Anterior cingulate cortex (tissue), 58 donors: ENCODE measurements at regions not wholly inside any gene's neighbourhood (a gene's known extent, or its start where the extent isn't known, plus 50 kb on each side); places are given as distances from the start of the nearest gene placed in this dataset.
A peak's percentile ranks its signal among the peaks of the same experiment; 100 is the strongest.

ENCODE experiments used
- DNase-seq, 58 donors: peaks; one replicate each; lab custom pipeline; 2025; lab: John Stamatoyannopoulos, UW

DNA sequence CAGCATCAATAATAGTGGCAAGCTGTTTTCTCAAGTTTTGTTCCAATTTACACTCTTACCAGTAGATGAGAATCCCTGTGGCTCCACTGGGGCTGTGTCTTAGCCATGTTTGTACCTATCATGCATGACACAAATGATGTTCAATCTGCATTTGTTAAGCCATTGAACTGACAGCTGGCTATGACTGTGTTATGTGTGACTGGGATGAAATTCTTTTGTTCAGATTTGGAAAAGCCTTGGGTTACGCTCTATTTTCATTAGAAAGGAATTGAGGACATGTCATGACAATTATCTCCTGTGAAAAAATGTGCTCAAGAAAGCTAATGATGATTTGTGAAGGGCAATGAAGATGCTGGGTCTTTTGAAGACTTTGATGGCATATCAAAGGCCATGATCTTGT lies 201.8 kb upstream of the LARGE1 start:
- no peak for DNase-seq

DNA sequence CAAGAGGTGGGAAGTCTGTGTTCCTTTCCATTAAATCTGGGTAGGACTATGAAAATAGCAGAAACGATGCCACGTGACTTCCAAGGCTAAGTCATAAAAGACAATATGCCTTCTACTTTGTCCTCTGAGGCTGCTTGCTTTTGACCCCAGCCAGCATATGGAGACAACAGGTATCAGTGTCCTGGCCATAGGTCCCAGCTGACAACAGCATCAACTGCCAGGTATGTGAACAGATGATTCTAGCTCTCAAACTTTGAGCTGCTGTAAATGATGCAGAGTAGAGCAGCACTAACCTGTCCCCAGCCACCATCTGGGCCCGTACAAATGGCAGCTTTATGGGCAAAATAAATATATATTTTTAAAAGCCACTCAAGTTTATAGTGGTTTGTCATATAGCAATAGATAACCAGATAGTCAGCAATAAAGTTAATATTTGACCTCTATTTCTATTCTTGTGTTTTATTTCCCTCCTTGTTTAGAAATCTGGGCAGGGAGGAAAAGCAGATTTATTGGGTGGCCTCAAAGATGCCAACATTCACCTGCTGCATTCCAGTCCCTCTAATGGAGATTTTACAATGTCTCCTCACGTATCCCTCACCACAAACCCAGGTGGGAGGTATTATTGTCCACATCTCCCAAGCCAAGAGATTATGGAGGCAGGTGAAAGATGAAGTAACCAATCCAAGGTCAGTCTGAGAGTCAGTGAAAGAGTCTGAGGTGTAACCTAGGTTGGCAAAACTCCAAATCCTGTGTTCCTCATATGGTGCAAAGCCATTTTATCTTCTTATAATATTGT lies 209.6 kb upstream of the LARGE1 start:
- DNase-seq: no peak

DNA sequence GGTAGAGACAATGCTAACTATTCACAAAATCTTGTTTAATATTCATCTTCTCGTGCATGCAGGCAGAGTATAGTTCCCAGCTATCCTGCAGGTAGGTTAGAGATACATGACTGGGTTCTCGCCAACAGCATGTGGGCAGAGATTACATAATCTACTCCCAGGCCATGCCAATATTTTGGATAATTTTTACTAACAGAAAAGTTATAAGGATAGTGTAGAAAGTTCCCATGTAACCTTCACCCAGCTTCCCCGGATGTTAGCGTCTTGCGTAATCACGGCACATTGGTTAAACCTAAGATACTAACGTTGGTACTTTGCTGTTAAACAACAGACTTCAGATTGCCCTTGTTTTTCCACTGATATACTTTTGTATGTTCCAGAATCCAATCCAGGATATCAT lies 215.5 kb upstream of the LARGE1 start:
- DNase-seq: no peak

DNA sequence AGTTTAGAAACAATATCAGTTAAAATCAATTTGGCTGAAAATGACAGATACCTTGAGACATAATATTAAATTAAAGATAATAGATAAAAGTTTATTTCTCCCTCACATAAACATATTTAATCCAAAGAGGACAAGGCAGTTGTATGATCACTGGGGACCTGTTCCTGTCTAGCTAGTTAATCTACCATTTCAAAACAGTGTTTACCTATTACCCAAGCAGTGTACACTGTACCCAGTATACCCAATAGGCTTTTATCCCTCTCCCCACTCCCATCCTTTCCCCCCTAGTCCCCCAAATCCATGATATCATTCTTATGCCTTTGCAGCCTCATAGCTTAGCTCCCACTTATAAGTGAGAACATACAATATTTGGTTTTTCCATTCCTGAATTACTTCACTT lies 229.7 kb upstream of the LARGE1 start:
- no peak for DNase-seq

DNA sequence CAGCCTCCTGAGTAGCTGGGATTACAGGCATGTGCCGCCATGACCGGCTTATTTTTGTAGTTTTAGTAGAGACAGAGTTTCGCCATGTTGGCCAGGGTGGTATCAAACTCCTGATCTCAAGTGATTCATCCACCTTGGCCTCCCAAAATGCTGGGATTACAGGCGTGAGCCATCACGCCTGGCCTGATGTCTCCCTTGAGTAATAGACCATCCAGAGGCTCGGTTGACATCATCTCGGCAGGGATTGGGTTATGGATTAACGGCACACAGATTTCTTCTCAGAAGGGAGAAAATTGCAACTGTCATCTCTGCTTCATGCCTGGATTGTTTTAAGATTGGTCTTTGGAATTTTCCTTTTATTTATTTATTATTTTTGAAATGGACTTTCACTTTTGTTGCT lies 239.2 kb upstream of the LARGE1 start:
- DNase-seq: no peak

DNA sequence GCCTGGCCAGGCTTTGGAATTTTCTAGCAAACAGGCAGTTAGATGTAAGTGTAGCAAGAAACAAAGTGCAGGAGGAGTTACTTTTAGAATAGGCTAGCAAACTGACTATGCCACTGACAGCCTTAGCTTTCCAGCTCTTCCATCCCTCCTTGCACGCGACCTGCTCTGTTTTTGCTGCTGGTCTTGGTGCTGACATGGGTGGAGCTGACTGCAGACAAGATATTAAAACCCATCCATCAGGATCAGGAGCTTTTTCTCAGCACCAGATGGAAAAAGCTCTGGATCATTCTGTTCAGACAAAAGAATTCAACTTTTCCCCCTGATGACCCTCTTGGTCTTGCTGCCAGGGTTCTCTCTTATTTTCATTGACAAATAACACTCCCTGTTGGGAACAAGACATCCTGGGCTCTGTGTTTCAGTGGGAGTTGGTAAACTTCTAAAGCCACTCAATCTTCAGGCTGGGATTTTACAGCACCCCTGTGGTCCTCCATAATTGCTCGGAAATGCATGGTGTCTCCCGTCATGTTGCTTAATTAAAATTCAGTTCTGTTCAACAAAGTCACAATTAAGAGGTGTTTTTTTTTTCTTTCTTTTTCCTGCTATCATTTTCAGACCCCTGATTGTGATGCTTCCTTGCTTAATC lies 240.0 kb upstream of the LARGE1 start:
- DNase-seq: no peak

DNA sequence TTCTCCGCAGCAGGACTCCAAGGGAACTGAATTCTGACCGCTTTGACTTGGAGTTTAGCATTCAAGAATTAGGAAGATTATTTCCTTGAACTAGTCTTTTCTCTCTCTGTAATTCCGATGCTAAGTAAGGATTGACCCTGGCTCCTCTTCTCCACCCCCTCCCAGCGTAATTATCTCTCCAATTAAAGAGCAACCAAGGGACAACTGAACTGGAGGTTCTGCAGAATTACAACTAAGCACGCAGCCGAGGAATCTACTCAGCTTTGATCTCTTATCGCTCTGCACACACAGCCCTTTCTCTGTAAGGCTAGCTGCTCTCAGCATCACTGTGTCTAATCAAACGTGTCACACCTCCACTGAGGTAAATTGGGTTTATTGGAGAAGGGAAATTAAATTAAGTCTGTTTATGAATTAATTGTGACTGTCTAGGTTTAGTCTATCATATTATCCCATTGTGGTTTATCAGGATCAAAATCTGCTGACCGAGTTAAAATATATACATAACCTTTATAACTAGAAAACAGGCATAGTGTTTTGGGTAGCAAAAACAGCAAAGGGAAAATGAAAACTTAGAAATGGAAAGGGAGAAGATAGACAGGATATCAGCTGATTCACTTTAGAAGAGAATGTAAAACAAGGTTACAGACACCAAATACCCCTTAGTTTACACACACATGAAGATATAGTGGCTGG lies 241.3 kb upstream of the LARGE1 start:
- no peak for DNase-seq

DNA sequence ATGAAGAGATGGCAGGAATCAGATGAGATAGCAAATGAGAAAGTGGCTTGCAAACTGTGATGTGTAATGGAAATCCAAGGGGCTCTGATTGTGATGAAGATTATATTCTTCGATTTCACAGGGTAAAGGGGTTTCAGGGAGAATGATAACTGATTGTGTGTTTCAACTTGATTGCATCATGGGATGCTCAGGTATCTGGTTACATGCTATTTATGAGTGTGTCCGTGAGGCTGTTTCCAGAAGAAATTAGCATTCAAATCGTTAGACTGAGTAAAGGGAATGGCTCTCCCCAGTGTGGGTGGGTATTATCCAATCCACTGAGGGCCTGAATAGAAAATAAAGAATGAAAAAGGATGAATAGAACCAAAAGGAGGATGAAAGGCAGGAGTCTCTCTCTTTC lies 278.7 kb upstream of the LARGE1 start:
- DNase-seq: no peak

DNA sequence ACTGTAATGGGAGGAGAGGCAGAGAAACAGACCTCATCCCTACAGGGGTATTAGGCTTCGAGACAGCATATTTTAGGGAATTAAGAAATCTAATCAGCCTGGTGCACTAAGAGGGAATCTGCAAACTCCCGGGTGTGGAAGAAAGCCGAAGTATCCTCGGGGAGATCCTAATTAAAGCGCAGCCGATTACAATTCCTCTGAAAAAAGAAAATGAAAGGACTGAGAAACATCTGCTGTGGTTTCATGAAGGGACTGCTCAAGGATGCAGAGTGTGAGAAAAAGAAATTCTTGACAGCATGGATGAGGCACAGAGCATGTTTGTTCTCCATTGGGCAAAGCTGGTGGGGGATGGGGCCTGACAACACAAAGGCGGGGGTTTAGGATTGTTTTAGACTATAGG lies 290.0 kb upstream of the LARGE1 start:
- peak in 2 of 58 donors; percentile 1 to 15 for DNase-seq

DNA sequence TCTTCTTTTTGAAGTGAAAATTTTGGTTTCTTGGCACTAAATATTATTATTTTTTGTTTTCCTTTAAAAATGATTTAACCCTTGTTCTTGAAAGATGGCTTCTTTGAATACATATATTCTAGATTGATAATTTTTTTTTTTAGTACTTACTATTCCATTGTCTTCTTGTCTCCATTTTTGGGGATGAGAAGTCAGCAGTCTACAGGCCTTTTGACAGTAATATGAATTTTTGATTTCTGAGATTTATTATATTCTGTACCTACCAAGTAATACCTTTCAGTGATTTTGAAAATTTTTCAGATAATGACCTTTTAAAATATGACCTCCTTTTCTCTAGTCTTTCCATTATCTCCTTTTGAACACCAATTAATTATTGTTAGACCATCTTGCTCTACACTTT lies 294.1 kb upstream of the LARGE1 start:
- no peak for DNase-seq

DNA sequence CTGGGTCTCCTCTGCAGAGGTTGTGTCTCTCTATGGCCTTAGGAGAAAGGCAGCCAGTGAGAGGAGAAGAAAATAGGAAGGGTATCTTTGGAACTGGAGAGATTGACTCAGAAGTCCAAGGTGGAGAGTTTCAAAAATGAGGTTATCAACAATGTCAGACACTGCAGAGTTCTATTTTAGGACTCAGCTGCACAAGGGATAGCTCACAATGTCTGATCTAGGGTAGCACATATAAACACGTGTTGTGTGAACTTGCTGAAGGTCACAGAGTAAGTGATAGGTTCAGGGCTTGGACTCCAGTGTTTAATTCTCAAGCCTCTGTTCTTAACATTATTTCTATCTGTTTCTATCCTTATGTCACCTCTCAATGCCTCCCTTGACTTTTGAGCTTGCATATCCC lies 305.0 kb upstream of the LARGE1 start:
- no peak for DNase-seq

DNA sequence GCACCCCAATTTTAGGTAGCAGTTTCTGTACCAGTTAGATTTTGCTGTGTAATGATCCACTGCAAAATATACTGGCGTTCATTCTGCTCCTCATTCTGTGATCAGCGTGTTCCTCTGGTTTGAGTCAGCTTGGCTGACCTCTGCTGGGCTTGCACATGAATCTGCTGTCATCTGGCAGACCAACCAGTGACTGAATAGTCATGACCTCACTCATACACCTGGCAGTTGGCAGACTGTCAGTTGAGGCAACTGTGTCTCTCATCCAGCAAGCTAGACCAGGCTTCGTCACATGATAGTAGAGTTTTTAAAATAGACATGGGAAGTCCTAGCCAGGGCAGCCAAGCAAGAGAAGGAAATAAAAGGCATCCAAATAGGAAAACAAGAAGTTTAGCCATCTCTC lies 316.3 kb upstream of the LARGE1 start:
- peak in 6 of 58 donors; percentile 2 to 13 (median 4) for DNase-seq

DNA sequence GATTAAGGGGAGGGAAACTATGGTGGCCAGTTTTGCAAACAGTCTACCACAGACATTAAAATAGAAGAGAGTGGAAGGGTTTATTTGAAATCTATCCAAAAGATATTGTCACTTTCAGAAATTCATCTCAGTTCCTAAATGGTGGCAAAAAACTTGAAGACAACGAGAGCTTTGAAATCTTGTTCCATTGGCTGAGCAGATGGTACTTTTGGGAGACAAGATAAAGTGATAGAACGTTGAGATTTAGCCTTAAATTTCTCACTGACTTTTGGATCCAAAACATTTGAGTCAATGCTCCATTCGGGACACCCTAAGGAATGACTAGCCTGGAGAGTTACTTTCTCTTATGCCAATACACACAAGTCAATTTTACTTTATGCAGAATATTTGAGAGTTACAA lies 319.1 kb upstream of the LARGE1 start:
- DNase-seq: no peak

DNA sequence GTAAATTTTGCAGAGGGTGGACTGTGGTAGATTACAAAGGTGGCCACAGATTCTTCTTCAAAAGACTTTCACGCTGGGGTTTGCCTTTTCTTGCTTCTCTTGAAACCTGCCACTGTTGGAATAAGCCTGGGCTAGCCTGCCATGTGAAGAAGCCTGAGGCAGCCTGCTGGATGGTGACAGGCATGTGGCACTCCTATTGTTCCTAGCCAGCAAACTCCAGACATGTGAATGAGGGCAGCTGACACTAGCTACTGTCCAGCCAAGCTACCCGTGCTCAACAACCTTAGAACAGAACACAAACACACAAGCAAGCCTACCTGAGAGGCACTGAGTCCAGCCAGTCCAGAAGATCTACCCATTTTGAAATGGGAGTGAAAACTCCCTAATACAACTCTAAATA lies 322.7 kb upstream of the LARGE1 start:
- DNase-seq: no peak

DNA sequence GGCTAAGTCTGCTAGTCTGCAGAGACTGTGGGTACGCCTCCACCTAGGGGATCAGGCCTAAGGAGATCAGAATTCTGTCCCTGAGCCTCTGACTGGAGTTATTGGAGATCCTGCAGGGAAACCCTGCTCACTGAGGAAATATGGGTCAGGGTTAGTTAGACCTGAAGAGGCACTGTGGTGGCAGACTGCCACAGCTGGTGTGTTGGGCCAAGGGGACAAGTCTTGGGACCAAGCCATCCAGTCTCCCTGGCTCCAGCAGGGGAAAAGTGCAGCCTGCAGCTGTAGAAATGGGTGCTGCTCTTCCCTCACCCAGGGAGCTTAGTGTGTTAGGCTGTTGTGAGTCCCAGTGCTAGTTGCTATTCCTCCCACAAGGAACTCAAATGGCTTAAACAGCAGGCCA lies 334.8 kb upstream of the LARGE1 start:
- DNase-seq: no peak

DNA sequence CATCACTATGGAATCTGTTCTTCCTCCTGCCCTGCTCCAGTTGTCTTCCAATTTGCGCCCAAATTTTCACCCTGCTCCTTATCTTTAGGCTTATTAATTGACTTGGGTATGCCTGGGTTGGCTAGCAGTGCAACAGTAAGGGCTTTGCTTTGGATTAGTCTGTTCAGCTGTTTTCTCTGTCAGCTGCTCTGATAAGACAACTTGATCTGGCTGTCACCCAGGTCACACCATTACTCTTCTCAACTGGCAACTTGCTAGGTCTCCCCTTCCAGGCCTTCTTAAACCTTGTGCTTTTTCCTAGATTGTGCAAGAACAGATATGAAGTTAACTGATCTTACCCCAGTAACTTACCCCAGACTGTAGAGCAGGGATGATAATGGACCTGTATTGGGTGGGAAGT lies 357.8 kb upstream of the LARGE1 start:
- DNase-seq: no peak

DNA sequence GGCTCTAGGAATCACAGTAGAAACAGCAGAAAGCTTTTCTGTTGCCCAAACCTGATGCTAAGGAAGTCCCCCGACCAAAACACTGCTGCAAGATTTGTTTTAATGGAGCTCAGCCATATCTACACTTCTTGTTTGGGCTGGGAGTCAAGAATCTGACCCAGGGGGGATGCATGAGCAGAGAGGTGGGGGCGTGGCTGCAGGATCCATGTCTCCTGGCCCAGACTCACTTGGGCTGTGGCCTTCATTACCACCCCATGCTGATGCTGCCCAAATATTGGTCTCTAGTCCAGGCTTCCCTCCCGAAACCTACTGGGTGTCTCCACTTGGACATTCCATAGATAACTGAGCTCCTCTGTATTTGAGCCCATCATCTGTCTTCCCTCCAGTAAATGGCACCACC lies 361.5 kb upstream of the LARGE1 start:
- no peak for DNase-seq

DNA sequence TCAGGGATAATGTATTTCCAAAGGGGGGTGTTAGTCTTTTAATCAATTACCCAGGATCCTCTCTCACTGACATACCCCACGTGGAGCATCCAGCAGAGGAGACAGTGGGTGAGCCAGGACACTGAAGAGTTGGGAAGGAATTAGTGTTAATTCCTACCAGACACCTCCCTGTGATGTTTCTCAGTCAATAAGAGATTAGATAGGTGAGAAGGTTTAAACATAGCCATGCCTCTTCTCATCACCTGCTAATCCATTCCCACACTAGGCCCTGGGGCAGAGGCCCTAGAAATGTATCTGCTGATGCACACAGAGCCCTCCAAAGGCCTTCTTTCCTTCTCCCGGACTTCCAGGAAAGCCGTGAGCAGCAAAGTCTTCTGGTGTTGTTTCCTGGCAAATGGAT lies 363.6 kb upstream of the LARGE1 start:
- no peak for DNase-seq

DNA sequence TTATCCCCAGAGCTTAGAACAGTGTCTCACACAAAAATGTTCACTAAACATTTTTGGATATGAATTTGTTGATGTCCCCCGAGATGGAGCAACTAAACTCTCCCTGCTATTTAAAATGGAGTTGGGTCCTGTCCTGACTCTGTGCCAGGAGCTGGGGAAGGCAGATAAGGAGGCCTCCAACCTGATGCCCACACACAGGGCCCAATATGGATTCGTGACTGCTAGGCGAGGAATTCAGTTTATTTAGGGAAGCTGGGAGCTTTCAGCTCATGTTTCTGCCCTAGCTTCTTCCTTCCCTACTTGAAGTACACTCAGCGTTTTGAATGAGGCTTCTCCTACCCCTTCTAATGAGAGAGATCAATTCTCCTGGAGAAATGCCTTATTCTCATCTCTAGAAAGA lies 373.0 kb upstream of the LARGE1 start:
- no peak for DNase-seq

DNA sequence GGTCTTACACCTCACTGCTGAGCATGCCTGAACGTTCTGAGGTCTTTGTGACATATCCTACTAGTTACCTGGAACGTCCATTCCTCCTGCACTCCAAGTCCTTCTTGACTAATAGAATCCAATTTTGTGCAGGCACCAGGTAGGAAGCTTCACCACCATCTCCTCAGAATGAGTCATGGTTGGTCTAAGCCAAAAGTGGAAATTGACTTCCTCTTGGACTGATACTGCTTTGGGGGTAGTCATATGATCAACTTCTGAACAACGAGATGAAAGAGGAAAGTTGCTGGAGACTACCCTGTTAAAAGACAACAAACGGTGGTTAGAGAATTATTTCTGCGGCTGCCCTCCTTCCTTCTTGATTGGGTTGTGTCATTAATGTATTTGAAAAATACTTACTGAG lies 374.2 kb upstream of the LARGE1 start:
- DNase-seq: no peak

DNA sequence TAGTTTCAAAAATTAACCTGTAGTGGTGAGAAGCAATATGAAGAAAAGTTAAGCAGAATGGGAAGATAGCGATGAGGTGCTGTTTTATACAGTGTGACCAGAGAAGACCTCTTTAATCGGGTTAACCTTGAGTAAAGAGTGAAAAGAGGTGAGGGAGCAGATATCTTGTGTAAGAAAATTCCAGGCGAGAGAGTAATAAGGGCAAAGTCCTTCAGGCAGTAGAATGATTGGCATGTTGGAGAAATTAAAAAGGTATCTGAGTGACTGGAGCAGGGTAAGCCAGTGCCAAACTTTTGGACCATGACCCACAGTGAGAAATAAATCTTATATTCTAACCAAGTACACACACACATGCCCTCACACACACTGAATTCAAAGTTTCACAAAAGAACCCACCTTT lies 374.7 kb upstream of the LARGE1 start:
- no peak for DNase-seq

DNA sequence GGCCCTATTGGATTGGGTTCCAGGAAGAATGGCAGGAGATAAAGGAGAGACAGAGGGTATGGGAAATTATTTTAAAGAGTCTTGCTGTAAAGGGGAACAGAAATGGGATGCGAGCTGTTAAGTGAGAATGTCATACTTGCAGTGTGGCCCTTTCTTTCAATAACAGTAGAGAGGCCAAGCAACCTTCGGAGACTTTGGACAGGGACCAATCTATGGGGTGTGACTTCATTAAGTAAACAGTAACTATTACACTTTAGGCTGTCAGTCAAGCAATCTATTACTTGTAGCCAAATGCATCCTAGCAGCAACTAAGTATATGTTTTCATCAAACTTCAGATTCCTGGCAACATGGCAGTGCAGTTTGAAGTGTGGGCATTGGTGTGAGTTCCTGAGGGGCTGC lies 376.2 kb upstream of the LARGE1 start:
- no peak for DNase-seq
